NB4 (cell line): ENCODE measurements at regions not wholly inside any gene's neighbourhood (a gene's known extent, or its start where the extent isn't known, plus 50 kb on each side); places are given as distances from the start of the nearest gene placed in this dataset.

Source experiments
- CTCF ChIP-seq: IDR thresholded peaks from one replicate; pipeline ENCODE4 v1.5.1; 2012; ENCODE audit warnings: low read depth, low read length
- MYC ChIP-seq: IDR thresholded peaks from 2 replicates; pipeline ENCODE4 v1.6.1; 2011; ENCODE audit warnings: low read depth, low read length

GRCh38 chr7:3105856-3106255, 62.2 kb upstream of the CARD11 start:
- TF ChIP-seq CTCF (no peak), MYC (no peak)
